ENCODE measurements at regions not wholly inside any gene's neighbourhood (a gene's known extent, or its start where the extent isn't known, plus 50 kb on each side); places are given as distances from the start of the nearest gene placed in this dataset.

GRCh38 chr2:152924722-152925121, 206.3 kb downstream of the ARL6IP6 start (continued):
- no peak for TF ChIP-seq EHMT2 (IDR thresholded peaks at IDR 0.05; ENCODE audit: borderline replicate concordance, low read depth, low read length)
- TF ChIP-seq SPEN (CRISPR knock-in tag; IDR thresholded peaks at IDR 0.05; ENCODE audit: low read depth), result no peak
- TF ChIP-seq NRL (CRISPR knock-in tag; IDR thresholded peaks at IDR 0.05; ENCODE audit: borderline replicate concordance), result no peak
- TF ChIP-seq CEBPG (CRISPR knock-in tag; IDR thresholded peaks at IDR 0.05), result no peak
- TF ChIP-seq KDM5A (IDR thresholded peaks at IDR 0.05; ENCODE audit: borderline replicate concordance, low read length), result no peak
- TF ChIP-seq RERE (CRISPR knock-in tag; IDR thresholded peaks at IDR 0.05; ENCODE audit: low read depth), result no peak

GRCh38 chr2:152924219-152924618, 205.8 kb downstream of the ARL6IP6 start:
- Histone ChIP-seq H4K20me1 (ENCODE audit: insufficient read depth, low read length) (no peaks in the 10 kb centered on the region), H3K4me1 (ENCODE audit: insufficient read depth, low read length) (no peaks in the 10 kb centered on the region), H3K9ac (ENCODE audit: insufficient read depth, low read depth, low read length) (no peak overlapping the region), H3K79me2 (ENCODE audit: insufficient read depth, low read length) (no peaks in the 10 kb centered on the region), H3K4me2 (ENCODE audit: low read depth, low read length) (no peak overlapping the region), H2AFZ (ENCODE audit: low read length) (no peak overlapping the region), H3K9me3 (ENCODE audit: low read length) (no peaks in the 10 kb centered on the region), H3K27me3 (ENCODE audit: control insufficient read depth in 1 of 2, insufficient read depth in 2 of 2, low read length in 2 of 2) (0 out of 5 replicates have a peak, but pooled peaks cover 0 to 5% of the 10 kb centered on the region in 2 experiments), H3K4me3 (replicated peaks in 1 of 3; ENCODE audit: insufficient read depth in 1 of 3, low read depth in 2 of 3, low read length in 3 of 3) (no peak overlapping the region), H3K27ac (ENCODE audit: extremely low read length, insufficient read depth, low read length) (no peak overlapping the region), H3K36me3 (replicated peaks in 1 of 2; ENCODE audit: control insufficient read depth in 1 of 2, insufficient read depth in 2 of 2, low read length in 2 of 2) (no peaks in the 10 kb centered on the region)
- intact Hi-C loops (cut with micrococcal nuclease; ENCODE audit: unreplicated experiment), result no loop called here
- no TSS peak for BruUV-seq (replicated peaks)
- FAIRE-seq (no peak), ATAC-seq (no peak), DNase-seq (ENCODE audit: low spot score) (no peak)
- TF ChIP-seq REXO4 (CRISPR knock-in tag; IDR thresholded peaks at IDR 0.05; ENCODE audit: borderline replicate concordance) (no peak), ZNF446 (CRISPR knock-in tag; IDR thresholded peaks at IDR 0.05) (no peak), MYC (CRISPR knock-in tag; IDR thresholded peaks at IDR 0.05; ENCODE audit: borderline replicate concordance) (no peak), ZNF280B (CRISPR knock-in tag; IDR thresholded peaks at IDR 0.05; ENCODE audit: borderline replicate concordance) (no peak), IKZF5 (CRISPR knock-in tag; IDR thresholded peaks at IDR 0.05) (no peak), FOXC1 (CRISPR knock-in tag; IDR thresholded peaks at IDR 0.05; ENCODE audit: borderline replicate concordance) (no peak), CREB3 (CRISPR knock-in tag; IDR thresholded peaks at IDR 0.05) (no peak), EP300 (IDR thresholded peaks at IDR 0.05; ENCODE audit: low read depth in 2 of 2, low read length in 2 of 2) (no peak), EP300 (CRISPR knock-in tag; IDR thresholded peaks at IDR 0.05; ENCODE audit: borderline replicate concordance) (no peak)
- 0% methylated on average over 1 of the region's 1 CpG for WGBS (ENCODE audit: low lambda C conversion rate)
- ChIA-PET CTCF (ENCODE audit: low intra/inter-chr PET ratio, low total read pairs) (no interaction called here), POLR2A (no interaction called here)
- in situ Hi-C loops (cut with HindIII; ENCODE audit: extremely low pct_ligation_motif_present, low pct_unique_long_range_greater_than_20kb), result no loop called here

Data from HepG2 (cell line).